ENCODE measurements at regions not wholly inside any gene's neighbourhood (a gene's known extent, or its start where the extent isn't known, plus 50 kb on each side); places are given as distances from the start of the nearest gene placed in this dataset.

- H3K9me3 ChIP-seq: no peaks in the 10 kb centered on the region
- H3K4me1 ChIP-seq (ENCODE audit: insufficient read depth): no peaks in the 10 kb centered on the region
- H3K4me3 ChIP-seq: no peak overlapping the region
- TF ChIP-seq, protein P1, sequence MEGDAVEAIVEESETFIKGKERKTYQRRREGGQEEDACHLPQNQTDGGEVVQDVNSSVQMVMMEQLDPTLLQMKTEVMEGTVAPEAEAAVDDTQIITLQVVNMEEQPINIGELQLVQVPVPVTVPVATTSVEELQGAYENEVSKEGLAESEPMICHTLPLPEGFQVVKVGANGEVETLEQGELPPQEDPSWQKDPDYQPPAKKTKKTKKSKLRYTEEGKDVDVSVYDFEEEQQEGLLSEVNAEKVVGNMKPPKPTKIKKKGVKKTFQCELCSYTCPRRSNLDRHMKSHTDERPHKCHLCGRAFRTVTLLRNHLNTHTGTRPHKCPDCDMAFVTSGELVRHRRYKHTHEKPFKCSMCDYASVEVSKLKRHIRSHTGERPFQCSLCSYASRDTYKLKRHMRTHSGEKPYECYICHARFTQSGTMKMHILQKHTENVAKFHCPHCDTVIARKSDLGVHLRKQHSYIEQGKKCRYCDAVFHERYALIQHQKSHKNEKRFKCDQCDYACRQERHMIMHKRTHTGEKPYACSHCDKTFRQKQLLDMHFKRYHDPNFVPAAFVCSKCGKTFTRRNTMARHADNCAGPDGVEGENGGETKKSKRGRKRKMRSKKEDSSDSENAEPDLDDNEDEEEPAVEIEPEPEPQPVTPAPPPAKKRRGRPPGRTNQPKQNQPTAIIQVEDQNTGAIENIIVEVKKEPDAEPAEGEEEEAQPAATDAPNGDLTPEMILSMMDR (IDR thresholded peaks at IDR 0.05): no peak
- TF ChIP-seq POLR2A (IDR thresholded peaks at IDR 0.05) (no peak), EP300 (IDR thresholded peaks at IDR 0.05) (no peak)
- H3K36me3 ChIP-seq: no peaks in the 10 kb centered on the region
- H3K27ac ChIP-seq: no peak overlapping the region
- 83 to 93% (median 91%) methylated on average over 8 of the region's 8 CpGs for WGBS, 3 donors
- H3K27me3 ChIP-seq: no peaks in the 10 kb centered on the region
- intact Hi-C loops (cut with DNase I): no loop called here
- no peak for DNase-seq
Measured at GRCh38 chr1:30283199-30283962, 440.0 kb downstream of the MATN1 start.

DNA sequence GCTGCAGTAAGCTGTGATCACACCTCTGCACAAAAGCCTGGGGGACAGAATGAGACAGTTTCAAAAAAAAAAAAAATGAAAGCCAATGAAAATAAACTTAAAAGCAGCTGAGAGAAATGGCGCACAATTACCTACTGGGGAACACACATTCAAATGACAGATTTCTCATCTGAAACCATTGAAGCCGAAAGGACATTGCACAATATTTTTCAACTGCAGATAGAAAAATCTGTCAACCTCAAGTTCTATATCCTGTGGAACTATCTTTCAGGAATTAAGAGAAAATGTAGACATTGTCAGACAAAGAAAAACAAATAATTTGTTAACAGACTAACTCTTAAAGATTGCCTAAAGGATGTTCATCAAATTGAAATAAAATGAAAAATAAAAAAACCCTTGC, 442.8 kb downstream of the MATN1 start:
- Histone ChIP-seq H3K27ac (no peak overlapping the region), H3K27me3 (no peaks in the 10 kb centered on the region), H3K4me1 (ENCODE audit: insufficient read depth) (no peaks in the 10 kb centered on the region), H3K9me3 (no peaks in the 10 kb centered on the region), H3K36me3 (no peaks in the 10 kb centered on the region), H3K4me3 (no peak overlapping the region)
- TF ChIP-seq POLR2A (IDR thresholded peaks at IDR 0.05) (no peak), EP300 (IDR thresholded peaks at IDR 0.05) (no peak)
- TF ChIP-seq, protein P1 (IDR thresholded peaks at IDR 0.05): no peak
- intact Hi-C loops (cut with DNase I): no loop called here
- no peak for DNase-seq
- WGBS, 3 donors: 93 to 94% (median 93%) methylated on average over 2 of the region's 2 CpGs

DNA sequence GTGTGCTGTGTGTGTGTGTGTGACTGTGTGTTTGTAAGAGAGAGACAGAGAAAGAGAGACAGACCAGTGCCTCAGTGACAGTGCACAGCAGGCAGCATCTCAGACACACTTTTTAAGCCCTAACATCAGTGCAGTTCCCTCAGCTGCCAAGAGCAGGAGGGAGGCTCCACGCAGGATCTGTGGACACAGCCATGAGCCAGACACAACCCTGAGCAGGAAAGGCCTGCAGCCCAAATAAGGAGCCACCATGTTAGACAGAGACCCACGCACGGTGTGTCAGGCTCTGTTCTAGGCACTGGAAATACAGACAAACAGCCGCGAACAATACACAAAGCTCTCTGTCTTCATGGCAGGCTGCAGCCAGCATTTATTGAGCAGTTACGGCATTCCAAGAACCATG, 445.5 kb downstream of the MATN1 start:
- Histone ChIP-seq H3K36me3 (no peaks in the 10 kb centered on the region), H3K4me1 (ENCODE audit: insufficient read depth) (no peaks in the 10 kb centered on the region), H3K27ac (no peak overlapping the region), H3K9me3 (no peaks in the 10 kb centered on the region), H3K27me3 (no peaks in the 10 kb centered on the region), H3K4me3 (no peak overlapping the region)
- TF ChIP-seq EP300 (IDR thresholded peaks at IDR 0.05): no peak
- TF ChIP-seq POLR2A (IDR thresholded peaks at IDR 0.05): no peak
- DNase-seq: no peak
- intact Hi-C loops (cut with DNase I): no loop called here
- WGBS, 3 donors: 78 to 80% (median 80%) methylated on average over 6 of the region's 6 CpGs

DNA sequence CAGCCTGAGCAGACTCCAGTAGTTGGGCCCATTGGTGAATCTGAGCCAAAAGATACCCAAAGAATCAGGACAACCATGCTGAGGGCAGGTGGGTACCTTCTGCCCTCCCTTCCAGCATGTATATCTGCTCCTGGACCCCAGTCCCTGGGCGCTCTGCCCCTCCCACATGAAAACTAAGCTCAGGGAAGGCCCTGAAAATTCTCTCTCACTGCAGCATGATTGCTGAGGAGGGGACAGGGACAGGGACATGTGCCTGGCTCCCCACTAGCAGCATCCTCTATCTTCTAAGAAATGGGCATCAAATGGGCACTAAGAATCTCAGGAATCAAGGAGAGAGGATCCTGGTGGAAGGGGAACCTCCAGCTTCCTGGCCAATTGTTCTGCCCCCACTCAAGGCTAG, 446.0 kb downstream of the MATN1 start:
- Histone ChIP-seq H3K27ac (no peak overlapping the region), H3K4me1 (ENCODE audit: insufficient read depth) (no peaks in the 10 kb centered on the region), H3K36me3 (no peaks in the 10 kb centered on the region), H3K4me3 (no peak overlapping the region), H3K9me3 (no peaks in the 10 kb centered on the region), H3K27me3 (no peaks in the 10 kb centered on the region)
- intact Hi-C loops (cut with DNase I): no loop called here
- 95 to 100% (median 100%) methylated on average over 1 of the region's 1 CpG for WGBS, 3 donors
- DNase-seq: no peak
- no peak for TF ChIP-seq POLR2A (IDR thresholded peaks at IDR 0.05)
- TF ChIP-seq EP300 (IDR thresholded peaks at IDR 0.05): no peak
- TF ChIP-seq, protein P1 (IDR thresholded peaks at IDR 0.05): no peak

All from ovary (tissue), 7 donors.